ENCODE measurements at regions not wholly inside any gene's neighbourhood (a gene's known extent, or its start where the extent isn't known, plus 50 kb on each side); places are given as distances from the start of the nearest gene placed in this dataset.

- DNase-seq (ENCODE audit: low spot score in 2 of 2), result no peak
- FAIRE-seq, result no peak
These were observed 91.0 kb upstream of the FAM169A start for GRCh38 chr5:74957029-74957784.

GRCh38 chr5:74956278-74956677, 90.1 kb upstream of the FAM169A start:
- DNase-seq (ENCODE audit: low spot score in 2 of 2), result no peak
- no peak for FAIRE-seq

DNA sequence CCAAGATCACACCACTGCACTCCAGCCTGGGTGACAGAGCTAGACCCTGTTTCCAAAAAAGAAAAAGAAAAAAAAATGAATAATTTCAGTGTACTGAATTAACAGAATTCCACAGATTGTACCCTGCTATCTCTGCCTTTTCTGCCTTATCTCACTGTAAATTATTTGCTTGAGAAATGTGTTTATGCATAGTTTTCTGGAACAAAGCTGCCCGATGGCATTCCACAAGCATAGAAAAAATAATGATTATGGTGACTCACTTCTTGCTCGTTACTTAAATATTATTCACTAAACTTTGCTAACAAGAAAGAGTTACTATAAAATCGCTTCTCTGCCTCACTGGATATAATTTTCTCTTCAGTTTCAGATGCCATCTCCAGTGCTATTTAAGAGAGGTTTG, 88.7 kb upstream of the FAM169A start:
- FAIRE-seq, result no peak
- no peak for DNase-seq (ENCODE audit: low spot score in 2 of 2)

DNA sequence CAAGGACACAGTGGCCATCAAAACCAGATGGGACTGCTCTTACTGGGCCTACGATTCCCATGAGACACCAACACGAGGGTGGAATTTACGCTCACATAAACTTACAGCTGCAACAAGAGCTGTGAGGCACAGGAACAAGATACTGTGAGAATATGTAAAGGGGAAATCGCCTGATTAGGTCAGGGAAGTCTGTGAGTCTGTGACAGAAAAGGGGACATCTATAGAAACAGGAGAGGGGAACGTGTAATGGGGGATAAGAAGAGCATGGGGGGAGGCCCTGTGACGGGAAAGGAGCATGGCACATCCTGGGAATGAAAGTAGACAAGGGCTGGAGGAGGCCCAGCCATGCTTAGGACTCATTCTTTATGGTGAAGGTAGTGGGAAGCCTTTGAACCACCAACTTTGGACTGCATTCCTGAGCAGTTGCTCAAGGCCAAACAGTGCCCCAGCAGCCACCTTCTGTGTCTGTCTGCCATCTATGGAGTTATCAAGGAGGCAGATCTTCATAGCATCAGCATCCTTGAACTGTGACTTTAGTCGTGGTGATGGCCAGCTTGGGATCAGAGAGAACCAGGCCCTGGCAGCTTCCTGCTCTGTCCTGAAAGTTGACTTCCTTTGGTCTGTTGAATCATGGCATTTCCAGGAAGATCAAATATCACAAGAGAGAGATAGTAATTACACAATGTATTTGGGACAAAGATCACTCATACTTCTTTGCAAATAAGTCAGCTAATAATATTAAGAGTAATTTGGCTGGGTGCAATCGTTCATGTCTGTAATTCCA, 87.9 kb upstream of the FAM169A start:
- FAIRE-seq (no peak), DNase-seq (ENCODE audit: low spot score in 2 of 2) (no peak)

- DNase-seq (ENCODE audit: low spot score in 2 of 2) (no peak), FAIRE-seq (no peak)
These were observed 87.4 kb upstream of the FAM169A start for GRCh38 chr5:74953554-74953936.

DNA sequence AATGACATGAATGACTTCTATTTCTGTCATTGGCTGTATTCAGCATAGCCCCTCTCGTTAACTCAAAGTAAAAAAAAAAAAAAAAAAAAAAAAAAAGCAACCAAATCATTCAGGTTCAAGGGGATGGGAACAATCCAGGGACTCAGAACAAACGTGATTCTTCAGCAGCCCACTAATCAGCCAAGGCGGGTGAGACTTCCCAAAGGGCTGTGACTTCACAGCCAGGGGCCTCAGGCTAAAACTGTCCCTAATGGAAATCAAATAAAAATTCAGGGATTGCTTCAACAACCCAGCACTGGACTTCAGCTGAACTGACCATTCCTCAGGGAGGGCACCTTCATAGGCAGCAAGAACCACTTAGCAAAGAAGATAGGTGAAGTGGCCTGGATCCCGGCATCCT, 86.2 kb upstream of the FAM169A start:
- no peak for FAIRE-seq
- DNase-seq (ENCODE audit: low spot score in 2 of 2), result no peak

GRCh38 chr5:74951865-74952264, 85.7 kb upstream of the FAM169A start:
- no peak for FAIRE-seq

GRCh38 chr5:74950836-74951515, 84.8 kb upstream of the FAM169A start:
- FAIRE-seq (no peak), DNase-seq (ENCODE audit: low spot score in 2 of 2) (no peak)

More at GRCh38 chr5:74951865-74952264, 85.7 kb upstream of the FAM169A start:
- no peak for DNase-seq (ENCODE audit: low spot score in 2 of 2)

DNA sequence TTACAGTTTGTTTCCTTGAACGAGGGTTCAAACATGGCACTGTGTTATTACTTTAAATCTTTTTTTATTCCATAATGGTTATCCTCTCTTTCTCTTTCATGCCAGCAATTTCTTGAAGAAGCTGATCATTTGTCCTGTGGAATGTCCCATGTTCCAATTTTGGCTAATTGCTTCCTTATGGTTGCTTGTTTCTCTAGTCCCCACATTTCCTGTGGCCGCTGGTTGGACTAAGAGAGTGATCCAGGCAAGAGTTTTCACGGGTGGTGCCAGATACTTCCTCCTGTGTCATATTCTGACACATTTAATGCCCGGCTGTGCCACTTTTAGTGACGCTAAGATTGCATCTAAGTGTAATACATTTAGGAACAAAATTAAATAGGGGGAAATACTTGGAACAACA, 83.8 kb upstream of the FAM169A start:
- FAIRE-seq, result no peak

GRCh38 chr5:74948031-74948546, 81.9 kb upstream of the FAM169A start:
- no peak for FAIRE-seq
- DNase-seq (ENCODE audit: low spot score in 2 of 2), result no peak

More for the DNA sequence above, 83.8 kb upstream of the FAM169A start:
- no peak for DNase-seq (ENCODE audit: low spot score in 2 of 2)

DNA sequence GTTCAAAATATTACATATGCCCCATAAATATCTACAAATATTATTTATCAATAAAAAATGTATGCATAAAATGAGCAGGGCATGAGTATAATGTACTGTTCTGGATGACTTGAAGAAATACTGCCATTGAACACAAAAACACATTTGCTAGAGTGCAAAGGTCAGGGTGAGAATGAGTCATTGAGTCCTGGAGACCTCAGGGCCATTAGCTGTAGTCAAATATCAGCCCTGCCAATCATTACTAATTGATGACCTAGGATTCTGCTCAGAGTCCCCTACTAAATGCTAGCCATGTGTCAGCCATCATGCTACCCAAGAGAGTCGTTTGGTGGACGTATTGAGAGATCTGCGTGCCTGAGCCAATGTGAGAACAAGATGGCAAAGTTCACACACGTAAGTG, 80.3 kb upstream of the FAM169A start:
- DNase-seq (ENCODE audit: low spot score in 2 of 2) (no peak), FAIRE-seq (no peak)

- FAIRE-seq (no peak), DNase-seq (ENCODE audit: low spot score in 2 of 2) (no peak)
These were observed 79.5 kb upstream of the FAM169A start for GRCh38 chr5:74945561-74946165.

DNA sequence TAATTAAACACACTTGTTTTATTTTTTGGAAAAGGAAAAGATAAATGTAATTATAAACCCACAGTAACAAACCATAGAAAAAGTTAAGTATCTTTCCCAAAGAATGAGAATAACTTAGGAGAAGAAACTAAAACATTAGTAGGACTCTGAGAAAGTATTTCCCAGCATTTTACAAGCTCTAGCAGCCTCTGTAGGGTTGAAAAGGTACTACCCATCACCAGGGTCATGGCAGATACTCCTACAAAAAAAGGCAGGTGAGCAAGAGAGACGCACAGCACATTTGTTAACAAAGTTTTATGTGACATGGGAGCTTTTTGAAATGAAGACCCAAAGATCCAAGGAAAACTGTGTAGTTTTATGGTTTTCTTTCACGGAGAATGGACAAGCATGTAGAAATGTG, 77.7 kb upstream of the FAM169A start:
- no peak for FAIRE-seq
- no peak for DNase-seq (ENCODE audit: low spot score in 2 of 2)

- DNase-seq (ENCODE audit: low spot score in 2 of 2) (no peak), FAIRE-seq (no peak)
These were observed 76.6 kb upstream of the FAM169A start for GRCh38 chr5:74942622-74943286.

DNA sequence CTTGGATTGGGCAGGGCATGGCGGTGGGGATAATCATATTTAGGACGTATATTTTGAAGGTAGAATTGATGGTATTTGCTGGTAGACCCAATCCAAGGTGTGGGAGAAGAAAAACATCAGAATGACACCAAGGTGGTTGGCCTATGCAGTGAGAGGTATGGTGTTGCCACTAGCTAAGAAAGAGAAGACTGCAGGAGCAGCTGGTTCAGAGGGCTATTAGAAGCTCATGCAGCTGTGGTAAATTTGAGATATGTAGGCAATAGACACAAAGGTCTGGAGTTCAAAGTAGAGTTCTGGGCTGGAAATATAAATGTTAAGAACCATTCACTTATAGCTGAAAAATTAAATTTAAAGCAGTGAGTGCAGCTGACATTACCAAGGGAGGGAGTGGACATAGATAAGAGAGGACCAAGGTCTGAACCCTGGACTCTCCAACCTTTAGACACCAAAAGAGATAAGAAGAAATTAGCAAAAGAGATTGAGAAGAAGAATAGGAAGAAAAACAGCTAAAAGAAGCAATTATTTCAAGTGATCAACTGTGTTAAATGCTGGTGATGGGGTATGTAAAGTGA, 74.7 kb upstream of the FAM169A start:
- FAIRE-seq, result no peak
- no peak for DNase-seq (ENCODE audit: low spot score in 2 of 2)

GRCh38 chr5:74938250-74938933, 72.2 kb upstream of the FAM169A start:
- DNase-seq (ENCODE audit: low spot score in 2 of 2) (no peak), FAIRE-seq (no peak)

DNA sequence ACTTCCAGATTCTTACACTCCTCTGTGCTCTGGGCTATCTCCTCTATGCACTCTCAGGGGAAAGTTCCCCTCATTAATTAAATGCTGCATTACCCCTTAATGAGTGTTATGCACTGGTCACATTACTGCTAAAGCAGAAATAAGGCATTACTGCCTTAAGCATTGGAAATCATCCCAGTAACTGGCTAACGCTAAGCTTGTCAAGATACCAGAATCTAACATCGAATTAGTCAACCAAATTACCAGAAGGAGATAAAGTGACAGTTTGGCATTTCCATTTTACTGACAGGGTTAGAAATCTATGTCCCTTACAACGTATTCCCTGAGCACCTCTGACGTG, 69.5 kb upstream of the FAM169A start:
- DNase-seq (ENCODE audit: low spot score in 2 of 2) (no peak), FAIRE-seq (no peak)

DNA sequence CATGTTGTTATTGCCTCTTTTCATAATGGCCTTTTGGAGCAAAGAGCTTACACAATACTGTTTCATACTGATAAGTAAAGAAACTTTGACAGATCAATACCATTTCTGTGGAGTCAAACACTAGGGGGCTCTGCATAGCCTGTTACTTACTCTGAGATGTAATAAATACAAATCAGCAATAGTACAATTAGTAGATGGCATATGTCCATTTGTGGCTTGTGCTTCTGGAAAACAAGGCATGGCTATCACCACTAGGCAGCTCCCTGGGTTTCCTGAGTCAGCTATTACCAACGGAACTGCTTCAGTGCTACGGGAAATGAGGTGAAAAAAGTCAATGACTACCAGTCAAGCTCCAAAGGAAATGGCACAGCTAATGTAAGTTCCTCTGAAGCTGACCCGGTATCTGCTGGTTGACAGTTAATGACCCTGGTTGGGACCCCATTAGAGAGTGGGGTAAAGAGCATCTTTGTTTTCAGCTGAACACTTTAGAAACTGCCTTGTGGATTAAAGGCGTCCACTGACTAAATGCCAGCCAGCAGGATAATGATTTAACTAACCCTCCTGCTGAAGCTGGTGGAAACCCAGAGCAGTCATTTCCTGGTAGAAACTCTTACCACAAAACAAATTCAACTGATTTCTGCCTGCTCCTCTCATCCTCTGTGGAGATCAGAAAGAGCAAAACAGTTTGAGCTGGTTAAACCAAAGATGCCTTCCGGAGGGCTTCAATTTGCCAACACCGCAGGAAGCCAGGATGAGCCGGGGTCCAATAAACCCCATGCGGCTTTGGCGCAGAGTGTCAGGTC, 69.0 kb upstream of the FAM169A start:
- DNase-seq (ENCODE audit: low spot score in 2 of 2), result no peak
- no peak for FAIRE-seq

GRCh38 chr5:74927336-74927735, 61.1 kb upstream of the FAM169A start:
- DNase-seq (ENCODE audit: low spot score in 2 of 2) (no peak), FAIRE-seq (no peak)
